Karpas-422 (cell line): ENCODE measurements at regions not wholly inside any gene's neighbourhood (a gene's known extent, or its start where the extent isn't known, plus 50 kb on each side); places are given as distances from the start of the nearest gene placed in this dataset.

Experiments used
- DNase-seq: peaks from one replicate; pipeline ENCODE4 v3.0.0-alpha.2; 2015
- H2AFZ ChIP-seq: fragments of 200-600 bp; sonication (generic); 2 replicates; pipeline ENCODE4 v1.6.1; 2014; ENCODE audit warnings: antibody characterized with exemption, low read length, mixed read lengths
- H3K27ac ChIP-seq: fragments of 200-600 bp; sonication (generic); 2 replicates; pipeline ENCODE4 v1.5.1; 2014; ENCODE audit warnings: mild to moderate bottlenecking, low read length, moderate library complexity
- H3K27me3 ChIP-seq: fragments of 200-600 bp; sonication (generic); 2 replicates; pipeline ENCODE4 v1.6.1; 2014; ENCODE audit warnings: low read length, mixed read lengths
- H3K36me3 ChIP-seq: fragments of 200-600 bp; sonication (generic); 2 replicates; pipeline ENCODE4 v1.6.1; 2014; ENCODE audit warnings: low read length, mixed read lengths; ENCODE audit not compliant: insufficient read depth
- H3K4me1 ChIP-seq: fragments of 200-600 bp; sonication (generic); 2 replicates; pipeline ENCODE4 v1.6.1; 2014; ENCODE audit warnings: mild to moderate bottlenecking, low read length, mixed read lengths
- H3K4me2 ChIP-seq: fragments of 200-600 bp; sonication (generic); 2 replicates; pipeline ENCODE4 v1.6.1; 2014; ENCODE audit warnings: low read length, low read depth, mild to moderate bottlenecking; ENCODE audit not compliant: poor library complexity, severe bottlenecking
- H3K4me3 ChIP-seq: fragments of 200-600 bp; sonication (generic); 2 replicates; pipeline ENCODE4 v1.5.1; 2014; ENCODE audit warnings: mild to moderate bottlenecking, antibody characterized with exemption, low read length, mixed read lengths
- H3K79me2 ChIP-seq: fragments of 200-600 bp; sonication (generic); 2 replicates; pipeline ENCODE4 v1.6.1; 2014; ENCODE audit warnings: mild to moderate bottlenecking, low read length, mixed read lengths
- H3K9ac ChIP-seq: fragments of 200-600 bp; sonication (generic); 2 replicates; pipeline ENCODE4 v1.6.0; 2014; ENCODE audit warnings: low read length
- H3K9me2 ChIP-seq: fragments of 200-600 bp; sonication (generic), shearing (Covaris generic); replicated peaks from 2 replicates; pipeline ENCODE4 v1.6.0; 2014; ENCODE audit warnings: mild to moderate bottlenecking, low read length, moderate library complexity; ENCODE audit not compliant: insufficient read depth
- H3K9me3 ChIP-seq: fragments of 300-700, 200-600 bp; sonication (generic); 2 replicates; pipeline ENCODE4 v1.6.1; 2014; ENCODE audit warnings: low read length, mixed read lengths
- H4K20me1 ChIP-seq: fragments of 200-600 bp; sonication (generic); 2 replicates; pipeline ENCODE4 v1.6.1; 2014; ENCODE audit warnings: mild to moderate bottlenecking, antibody characterized with exemption, low read length, low read depth; ENCODE audit not compliant: insufficient read depth

GRCh38 chr1:201681375-201681774, 142.4 kb downstream of the NAV1 start:
- H3K4me2 ChIP-seq = no peak overlapping the region
- no peak overlapping the region for H3K9ac ChIP-seq
- H2AFZ ChIP-seq = no peak overlapping the region
- no peaks in the 10 kb centered on the region for H4K20me1 ChIP-seq
- H3K27ac ChIP-seq = no peak overlapping the region
- no peaks in the 10 kb centered on the region for H3K79me2 ChIP-seq
- peaks cover 1% of the 10 kb centered on the region; the same call in 1 of the 2 replicates for H3K4me1 ChIP-seq
- no peaks in the 10 kb centered on the region for H3K9me3 ChIP-seq
- H3K36me3 ChIP-seq = no peaks in the 10 kb centered on the region
- no peak for DNase-seq
- no peaks in the 10 kb centered on the region for H3K27me3 ChIP-seq
- H3K9me2 ChIP-seq = no peaks in the 10 kb centered on the region
- H3K4me3 ChIP-seq = no peak overlapping the region

GRCh38 chr1:201682964-201683363, 144.0 kb downstream of the NAV1 start:
- no peaks in the 10 kb centered on the region for H4K20me1 ChIP-seq
- DNase-seq = no peak
- H3K9ac ChIP-seq = no peak overlapping the region
- H3K4me2 ChIP-seq = no peak overlapping the region
- H3K27me3 ChIP-seq = no peaks in the 10 kb centered on the region
- no peaks in the 10 kb centered on the region for H3K36me3 ChIP-seq
- no peaks in the 10 kb centered on the region for H3K9me3 ChIP-seq
- no peaks in the 10 kb centered on the region for H3K79me2 ChIP-seq
- H2AFZ ChIP-seq = no peak overlapping the region
- no peak overlapping the region for H3K27ac ChIP-seq
- H3K4me3 ChIP-seq = no peak overlapping the region
- peaks cover 4% of the 10 kb centered on the region; the same call in 1 of the 2 replicates for H3K4me1 ChIP-seq
- H3K9me2 ChIP-seq = no peaks in the 10 kb centered on the region

GRCh38 chr1:201683397-201683796, 144.5 kb downstream of the NAV1 start:
- no peak for DNase-seq
- Histone ChIP-seq H2AFZ (no peak overlapping the region), H3K4me2 (no peak overlapping the region), H3K9me2 (no peaks in the 10 kb centered on the region), H3K4me3 (no peak overlapping the region), H3K79me2 (no peaks in the 10 kb centered on the region), H3K27ac (no peak overlapping the region), H3K36me3 (no peaks in the 10 kb centered on the region), H4K20me1 (no peaks in the 10 kb centered on the region), H3K4me1 (peaks cover 4% of the 10 kb centered on the region; the same call in 1 of the 2 replicates), H3K9ac (no peak overlapping the region), H3K9me3 (no peaks in the 10 kb centered on the region), H3K27me3 (no peaks in the 10 kb centered on the region)

- H2AFZ ChIP-seq = no peak overlapping the region
- H3K27me3 ChIP-seq = no peaks in the 10 kb centered on the region
- no peak overlapping the region for H3K4me2 ChIP-seq
- H4K20me1 ChIP-seq = no peaks in the 10 kb centered on the region
- no peak overlapping the region for H3K4me3 ChIP-seq
- no peak for DNase-seq
- H3K9me2 ChIP-seq = no peaks in the 10 kb centered on the region
- H3K36me3 ChIP-seq = no peaks in the 10 kb centered on the region
- no peak overlapping the region for H3K27ac ChIP-seq
- no peaks in the 10 kb centered on the region for H3K9me3 ChIP-seq
- peaks cover 4% of the 10 kb centered on the region; the same call in 1 of the 2 replicates for H3K4me1 ChIP-seq
- H3K79me2 ChIP-seq = no peaks in the 10 kb centered on the region
- H3K9ac ChIP-seq = no peak overlapping the region
Measured at GRCh38 chr1:201685485-201685884, 143.5 kb upstream of the IPO9 start.

- H3K36me3 ChIP-seq = no peaks in the 10 kb centered on the region
- no peak overlapping the region for H3K4me2 ChIP-seq
- H3K27me3 ChIP-seq = no peaks in the 10 kb centered on the region
- peaks cover 4% of the 10 kb centered on the region; the same call in 1 of the 2 replicates for H3K4me1 ChIP-seq
- H3K9me2 ChIP-seq = no peaks in the 10 kb centered on the region
- DNase-seq = no peak
- no peak overlapping the region for H2AFZ ChIP-seq
- no peaks in the 10 kb centered on the region for H3K79me2 ChIP-seq
- H3K9ac ChIP-seq = no peak overlapping the region
- no peak overlapping the region for H3K27ac ChIP-seq
- no peaks in the 10 kb centered on the region for H4K20me1 ChIP-seq
- no peak overlapping the region for H3K4me3 ChIP-seq
- H3K9me3 ChIP-seq = no peaks in the 10 kb centered on the region
Measured at GRCh38 chr1:201686714-201687455, 142.1 kb upstream of the IPO9 start.

GRCh38 chr1:201688514-201688913, 140.4 kb upstream of the IPO9 start:
- Histone ChIP-seq H3K79me2 (no peaks in the 10 kb centered on the region), H3K4me3 (no peak overlapping the region), H3K9me3 (no peaks in the 10 kb centered on the region), H3K4me2 (no peak overlapping the region), H3K9me2 (no peaks in the 10 kb centered on the region), H3K9ac (no peak overlapping the region), H3K27ac (no peak overlapping the region), H3K36me3 (no peaks in the 10 kb centered on the region), H4K20me1 (no peaks in the 10 kb centered on the region), H3K4me1 (peaks cover 4% of the 10 kb centered on the region; the same call in 1 of the 2 replicates), H3K27me3 (no peaks in the 10 kb centered on the region), H2AFZ (no peak overlapping the region)
- DNase-seq = no peak

- Histone ChIP-seq H3K4me2 (no peak overlapping the region), H4K20me1 (no peaks in the 10 kb centered on the region), H3K9me3 (no peaks in the 10 kb centered on the region), H3K9ac (no peak overlapping the region), H3K4me3 (no peak overlapping the region), H3K27ac (no peak overlapping the region), H3K36me3 (no peaks in the 10 kb centered on the region), H2AFZ (no peak overlapping the region), H3K79me2 (no peaks in the 10 kb centered on the region), H3K27me3 (no peaks in the 10 kb centered on the region), H3K4me1 (peaks cover 4% of the 10 kb centered on the region; the same call in 1 of the 2 replicates), H3K9me2 (no peaks in the 10 kb centered on the region)
- no peak for DNase-seq
Measured at GRCh38 chr1:201689647-201690046, 139.3 kb upstream of the IPO9 start.

GRCh38 chr1:201690528-201690927, 138.4 kb upstream of the IPO9 start:
- Histone ChIP-seq H3K79me2 (no peaks in the 10 kb centered on the region), H3K4me1 (peaks cover 4% of the 10 kb centered on the region; the same call in 1 of the 2 replicates), H3K4me3 (no peak overlapping the region), H3K9ac (no peak overlapping the region), H3K27ac (no peak overlapping the region), H3K36me3 (no peaks in the 10 kb centered on the region), H4K20me1 (no peaks in the 10 kb centered on the region), H3K9me2 (no peaks in the 10 kb centered on the region), H3K27me3 (no peaks in the 10 kb centered on the region), H3K9me3 (no peaks in the 10 kb centered on the region), H3K4me2 (no peak overlapping the region), H2AFZ (no peak overlapping the region)
- DNase-seq = no peak
